ENCODE measurements at regions not wholly inside any gene's neighbourhood (a gene's known extent, or its start where the extent isn't known, plus 50 kb on each side); places are given as distances from the start of the nearest gene placed in this dataset.

DNA sequence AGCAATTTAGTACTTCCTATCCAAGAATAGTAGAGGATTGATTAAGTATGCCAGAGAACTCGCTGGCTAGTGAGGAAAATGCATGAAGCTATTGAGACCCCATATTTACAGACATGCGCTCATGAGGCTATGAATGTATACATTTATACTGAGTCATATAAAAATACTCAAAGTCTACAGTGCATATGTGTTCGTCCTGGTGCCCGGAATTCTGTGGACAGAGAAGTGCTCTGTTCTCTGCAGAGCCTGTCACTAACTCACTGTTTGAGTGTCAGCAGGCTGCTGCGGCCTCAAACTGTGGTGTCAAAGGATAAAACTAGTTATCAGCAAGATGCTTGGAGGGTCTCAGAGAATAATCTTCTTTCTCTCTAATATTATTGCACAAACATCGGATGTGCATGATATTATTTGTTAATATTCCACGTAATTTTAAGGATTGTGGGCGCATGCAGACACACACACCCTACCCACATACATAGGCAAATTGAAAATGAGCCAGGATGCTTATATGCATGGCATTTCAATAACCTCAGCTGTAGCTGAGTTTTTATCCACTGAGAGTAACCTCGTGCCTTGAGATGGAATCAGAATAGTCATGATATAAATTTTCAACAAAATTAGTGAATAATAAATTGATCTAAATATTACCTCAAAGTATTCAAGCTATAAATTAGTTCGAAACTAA, 50.0 kb upstream of the TSC22D2 start:
- Histone ChIP-seq H3K4me3 (no peak overlapping the region), H3K36me3 (no peaks in the 10 kb centered on the region), H3K27ac (no peak overlapping the region), H3K9me3 (no peaks in the 10 kb centered on the region), H3K27me3 (no peaks in the 10 kb centered on the region), H3K4me1 (peaks cover 0 to 8% (median 3%) of the 10 kb centered on the region in 4 donors)
- TF ChIP-seq CTCF (IDR thresholded peaks at IDR 0.05): no peak
- TF ChIP-seq POLR2A (IDR thresholded peaks at IDR 0.05): no peak
- intact Hi-C loops (cut with DNase I): no loop called here
- 69% methylated on average over 7 of the region's 10 CpGs for WGBS (ENCODE audit: insufficient coverage, low coverage, low lambda C conversion rate, missing lambda C conversion rate)
- ATAC-seq: no peak
- DNase-seq: no peak

GRCh38 chr3:150357140-150357539, 51.0 kb upstream of the TSC22D2 start:
- no peak for ATAC-seq
- intact Hi-C loops (cut with DNase I): no loop called here
- 94% methylated on average over 1 of the region's 1 CpG for WGBS (ENCODE audit: insufficient coverage, low coverage, low lambda C conversion rate, missing lambda C conversion rate)
- Histone ChIP-seq H3K9me3 (no peaks in the 10 kb centered on the region), H3K27me3 (no peaks in the 10 kb centered on the region), H3K36me3 (no peaks in the 10 kb centered on the region), H3K4me3 (no peak overlapping the region), H3K4me1 (no peaks in the 10 kb centered on the region), H3K27ac (no peak overlapping the region)
- TF ChIP-seq POLR2A (IDR thresholded peaks at IDR 0.05) (no peak), CTCF (IDR thresholded peaks at IDR 0.05) (no peak)
- DNase-seq: no peak

GRCh38 chr3:150355574-150355973, 52.5 kb upstream of the TSC22D2 start:
- Histone ChIP-seq H3K4me3 (no peak overlapping the region), H3K4me1 (no peaks in the 10 kb centered on the region), H3K9me3 (no peaks in the 10 kb centered on the region), H3K27ac (no peak overlapping the region), H3K27me3 (no peaks in the 10 kb centered on the region), H3K36me3 (no peaks in the 10 kb centered on the region)
- ATAC-seq (no peak), DNase-seq (no peak)
- intact Hi-C loops (cut with DNase I): no loop called here
- TF ChIP-seq POLR2A (IDR thresholded peaks at IDR 0.05): no peak
- no peak for TF ChIP-seq CTCF (IDR thresholded peaks at IDR 0.05)
- WGBS (ENCODE audit: insufficient coverage, low coverage, low lambda C conversion rate, missing lambda C conversion rate): 55% methylated on average over 1 of the region's 1 CpG

- no peaks in the 10 kb centered on the region for H3K36me3 ChIP-seq
- no peaks in the 10 kb centered on the region for H3K4me1 ChIP-seq
- DNase-seq: no peak
- H3K9me3 ChIP-seq: no peaks in the 10 kb centered on the region
- TF ChIP-seq CTCF (IDR thresholded peaks at IDR 0.05) (no peak), POLR2A (IDR thresholded peaks at IDR 0.05) (no peak)
- no peak overlapping the region for H3K4me3 ChIP-seq
- 94% methylated on average over 4 of the region's 4 CpGs for WGBS (ENCODE audit: insufficient coverage, low coverage, low lambda C conversion rate, missing lambda C conversion rate)
- no peak for ATAC-seq
- no peaks in the 10 kb centered on the region for H3K27me3 ChIP-seq
- intact Hi-C loops (cut with DNase I): no loop called here
- no peak overlapping the region for H3K27ac ChIP-seq
These were observed 55.2 kb upstream of the TSC22D2 start for GRCh38 chr3:150352931-150353330.

GRCh38 chr3:150351398-150351797, 56.7 kb upstream of the TSC22D2 start:
- Histone ChIP-seq H3K36me3 (no peaks in the 10 kb centered on the region), H3K4me3 (no peak overlapping the region), H3K27ac (no peak overlapping the region), H3K4me1 (no peaks in the 10 kb centered on the region), H3K9me3 (no peaks in the 10 kb centered on the region), H3K27me3 (no peaks in the 10 kb centered on the region)
- DNase-seq (no peak), ATAC-seq (no peak)
- 96% methylated on average over 3 of the region's 3 CpGs for WGBS (ENCODE audit: insufficient coverage, low coverage, low lambda C conversion rate, missing lambda C conversion rate)
- intact Hi-C loops (cut with DNase I): no loop called here
- TF ChIP-seq POLR2A (IDR thresholded peaks at IDR 0.05): no peak
- no peak for TF ChIP-seq CTCF (IDR thresholded peaks at IDR 0.05)
